ENCODE measurements at regions not wholly inside any gene's neighbourhood (a gene's known extent, or its start where the extent isn't known, plus 50 kb on each side); places are given as distances from the start of the nearest gene placed in this dataset.

- TF ChIP-seq CTCF (IDR thresholded peaks at IDR 0.05) (no peak), POLR2AphosphoS5 (IDR thresholded peaks at IDR 0.05) (no peak)
Observed at GRCh38 chr7:20861468-20861867, 74.8 kb upstream of the SP8 start.

Measured in gastroesophageal sphincter (tissue), 3 donors.